ENCODE measurements at regions not wholly inside any gene's neighbourhood (a gene's known extent, or its start where the extent isn't known, plus 50 kb on each side); places are given as distances from the start of the nearest gene placed in this dataset.

GRCh38 chr4:152217896-152218295 lies 318.0 kb downstream of the FBXW7 start:
- Histone ChIP-seq H3K36me3 (no peaks in the 10 kb centered on the region), H3K4me3 (no peak overlapping the region), H3K27me3 (replicated peaks in 1 of 7) (no peaks in the 10 kb centered on the region), H3K27ac (no peak overlapping the region), H3K4me1 (no peaks in the 10 kb centered on the region), H3K9me3 (peaks cover 0 to 19% (median 11%) of the 10 kb centered on the region in 8 donors)
- no peak for TF ChIP-seq POLR2AphosphoS5 (IDR thresholded peaks at IDR 0.05)
- no peak for TF ChIP-seq POLR2A (IDR thresholded peaks at IDR 0.05)
- TF ChIP-seq, protein P1, sequence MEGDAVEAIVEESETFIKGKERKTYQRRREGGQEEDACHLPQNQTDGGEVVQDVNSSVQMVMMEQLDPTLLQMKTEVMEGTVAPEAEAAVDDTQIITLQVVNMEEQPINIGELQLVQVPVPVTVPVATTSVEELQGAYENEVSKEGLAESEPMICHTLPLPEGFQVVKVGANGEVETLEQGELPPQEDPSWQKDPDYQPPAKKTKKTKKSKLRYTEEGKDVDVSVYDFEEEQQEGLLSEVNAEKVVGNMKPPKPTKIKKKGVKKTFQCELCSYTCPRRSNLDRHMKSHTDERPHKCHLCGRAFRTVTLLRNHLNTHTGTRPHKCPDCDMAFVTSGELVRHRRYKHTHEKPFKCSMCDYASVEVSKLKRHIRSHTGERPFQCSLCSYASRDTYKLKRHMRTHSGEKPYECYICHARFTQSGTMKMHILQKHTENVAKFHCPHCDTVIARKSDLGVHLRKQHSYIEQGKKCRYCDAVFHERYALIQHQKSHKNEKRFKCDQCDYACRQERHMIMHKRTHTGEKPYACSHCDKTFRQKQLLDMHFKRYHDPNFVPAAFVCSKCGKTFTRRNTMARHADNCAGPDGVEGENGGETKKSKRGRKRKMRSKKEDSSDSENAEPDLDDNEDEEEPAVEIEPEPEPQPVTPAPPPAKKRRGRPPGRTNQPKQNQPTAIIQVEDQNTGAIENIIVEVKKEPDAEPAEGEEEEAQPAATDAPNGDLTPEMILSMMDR (IDR thresholded peaks at IDR 0.05 in 8 of 11, conservative IDR thresholded peaks at IDR 0.05 in 3 of 11) = no peak
- intact Hi-C loops (cut with DNase I; ENCODE audit: low total_unique reads) = no loop called here
- 81 to 99% (median 89%) methylated on average over 3 of the region's 3 CpGs for WGBS, 5 donors
- no peak for DNase-seq

GRCh38 chr4:152211936-152212653 lies 323.8 kb downstream of the FBXW7 start:
- no peak for DNase-seq
- H3K4me3 ChIP-seq = no peak overlapping the region
- H3K36me3 ChIP-seq = no peaks in the 10 kb centered on the region
- WGBS, 5 donors = 63 to 74% (median 72%) methylated on average over 7 of the region's 7 CpGs
- peaks cover 0 to 19% (median 11%) of the 10 kb centered on the region in 8 donors for H3K9me3 ChIP-seq
- H3K4me1 ChIP-seq = no peaks in the 10 kb centered on the region
- no peaks in the 10 kb centered on the region for H3K27me3 ChIP-seq (replicated peaks in 1 of 7)
- no peak overlapping the region for H3K27ac ChIP-seq
- TF ChIP-seq POLR2A (IDR thresholded peaks at IDR 0.05) = no peak
- TF ChIP-seq, protein P1 (IDR thresholded peaks at IDR 0.05 in 8 of 11, conservative IDR thresholded peaks at IDR 0.05 in 3 of 11) = no peak
- TF ChIP-seq POLR2AphosphoS5 (IDR thresholded peaks at IDR 0.05) = no peak
- intact Hi-C loops (cut with DNase I; ENCODE audit: low total_unique reads) = no loop called here

DNA sequence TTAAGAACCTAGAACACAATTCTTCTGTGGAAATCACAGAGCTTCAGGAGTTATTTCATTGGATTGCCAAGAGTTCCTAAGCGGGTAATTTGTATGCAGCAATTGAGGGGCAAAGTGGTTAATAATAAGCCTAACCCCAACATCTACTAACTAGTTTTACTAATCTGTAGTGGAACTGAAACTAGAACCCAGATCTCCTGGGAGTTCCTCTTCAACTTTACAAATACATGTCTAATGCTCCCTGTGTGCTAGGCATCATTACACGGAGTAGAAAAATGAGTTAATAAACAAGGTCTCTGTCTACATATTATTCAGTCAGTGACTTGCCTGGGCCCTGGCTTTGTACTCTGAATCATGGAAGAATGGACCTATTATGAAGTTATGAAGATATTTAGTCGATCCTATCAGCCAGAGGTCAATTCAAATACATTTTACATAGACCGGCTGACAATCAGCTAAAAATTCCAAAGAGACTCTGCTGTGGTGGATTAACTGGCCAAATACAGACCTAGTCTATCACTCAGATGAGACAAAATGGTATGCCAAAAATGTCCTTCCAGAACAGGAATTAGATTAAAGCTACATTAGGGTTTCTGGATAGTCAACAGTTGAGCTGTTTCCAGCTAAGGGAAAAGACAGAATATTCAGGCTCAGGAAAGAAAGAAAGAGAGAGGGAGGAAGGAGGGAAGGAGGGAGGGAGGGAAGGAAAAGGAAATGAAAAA lies 326.0 kb downstream of the FBXW7 start:
- TF ChIP-seq POLR2A (IDR thresholded peaks at IDR 0.05) = no peak
- TF ChIP-seq, protein P1 (IDR thresholded peaks at IDR 0.05 in 8 of 11, conservative IDR thresholded peaks at IDR 0.05 in 3 of 11) = no peak
- no peak for TF ChIP-seq POLR2AphosphoS5 (IDR thresholded peaks at IDR 0.05)
- no peak for DNase-seq
- Histone ChIP-seq H3K4me1 (peaks cover 0 to 6% (median 0%) of the 10 kb centered on the region in 6 donors), H3K36me3 (no peaks in the 10 kb centered on the region), H3K9me3 (peaks cover 0 to 11% (median 3%) of the 10 kb centered on the region in 8 donors), H3K27ac (no peak overlapping the region), H3K4me3 (no peak overlapping the region), H3K27me3 (replicated peaks in 1 of 7) (no peaks in the 10 kb centered on the region)
- WGBS, 5 donors = 76 to 82% (median 80%) methylated on average over 4 of the region's 4 CpGs
- intact Hi-C loops (cut with DNase I; ENCODE audit: low total_unique reads) = no loop called here

DNA sequence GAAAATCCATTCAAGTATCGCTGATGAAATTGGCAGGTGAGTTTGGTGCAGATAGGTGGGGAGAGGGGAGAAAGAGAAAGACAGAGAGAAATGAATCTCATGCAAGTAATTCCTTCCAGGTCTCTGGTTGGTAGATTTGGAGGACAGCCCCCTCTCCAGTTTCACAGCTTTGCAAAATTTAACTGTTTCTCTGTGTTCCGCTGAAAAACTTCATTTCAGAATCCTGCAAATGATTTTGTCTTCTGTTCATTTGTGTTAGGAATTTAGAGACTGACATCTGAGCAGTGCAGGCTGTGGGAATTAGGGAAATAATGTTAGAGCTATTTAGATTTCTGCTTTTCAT lies 328.5 kb downstream of the FBXW7 start:
- Histone ChIP-seq H3K36me3 (no peaks in the 10 kb centered on the region), H3K27ac (no peak overlapping the region), H3K4me3 (no peak overlapping the region), H3K4me1 (peaks cover 0 to 6% (median 0%) of the 10 kb centered on the region in 6 donors), H3K9me3 (no peaks in the 10 kb centered on the region), H3K27me3 (replicated peaks in 1 of 7) (no peaks in the 10 kb centered on the region)
- WGBS, 5 donors = 82 to 93% (median 90%) methylated on average over 2 of the region's 2 CpGs
- no peak for DNase-seq
- intact Hi-C loops (cut with DNase I; ENCODE audit: low total_unique reads) = no loop called here
- TF ChIP-seq POLR2AphosphoS5 (IDR thresholded peaks at IDR 0.05) (no peak), POLR2A (IDR thresholded peaks at IDR 0.05) (no peak)
- TF ChIP-seq, protein P1 (IDR thresholded peaks at IDR 0.05 in 8 of 11, conservative IDR thresholded peaks at IDR 0.05 in 3 of 11) = no peak
